ENCODE measurements at regions not wholly inside any gene's neighbourhood (a gene's known extent, or its start where the extent isn't known, plus 50 kb on each side); places are given as distances from the start of the nearest gene placed in this dataset.

GRCh38 chr6:137369136-137369535 is 125.1 kb downstream of the OLIG3 start:
- TF ChIP-seq CTCF (IDR thresholded peaks at IDR 0.05) (no peak), EP300 (IDR thresholded peaks at IDR 0.05) (no peak), POLR2A (IDR thresholded peaks at IDR 0.05) (no peak)

All from tibial nerve (tissue), 4 donors.